ENCODE measurements at regions not wholly inside any gene's neighbourhood (a gene's known extent, or its start where the extent isn't known, plus 50 kb on each side); places are given as distances from the start of the nearest gene placed in this dataset.

GRCh38 chr6:135633573-135633972 is 136.0 kb upstream of the AHI1 start:
- no peak for DNase-seq (ENCODE audit: low read depth)
- no peak overlapping the region for H3K4me3 ChIP-seq (ENCODE audit: low read depth, low read length)
- no peak for TF ChIP-seq CTCF (IDR thresholded peaks at IDR 0.05; ENCODE audit: insufficient read depth, low read length)

- TF ChIP-seq CTCF (IDR thresholded peaks at IDR 0.05; ENCODE audit: insufficient read depth, low read length) = no peak
- peak; percentile 16 for DNase-seq (ENCODE audit: low read depth)
- no peak overlapping the region for H3K4me3 ChIP-seq (ENCODE audit: low read depth, low read length)
Observed at GRCh38 chr6:135637701-135638100, 140.2 kb upstream of the AHI1 start.

- no peak overlapping the region for H3K4me3 ChIP-seq (ENCODE audit: low read depth, low read length)
- TF ChIP-seq CTCF (IDR thresholded peaks at IDR 0.05; ENCODE audit: insufficient read depth, low read length) = no peak
- no peak for DNase-seq (ENCODE audit: low read depth)
Observed at GRCh38 chr6:135638108-135638507, 140.6 kb upstream of the AHI1 start.

- H3K4me3 ChIP-seq (ENCODE audit: low read depth, low read length) = no peak overlapping the region
- no peak for DNase-seq (ENCODE audit: low read depth)
- no peak for TF ChIP-seq CTCF (IDR thresholded peaks at IDR 0.05; ENCODE audit: insufficient read depth, low read length)
Observed at GRCh38 chr6:135640048-135640447, 142.5 kb upstream of the AHI1 start.

- peak; percentile 37 for DNase-seq (ENCODE audit: low read depth)
- no peak for TF ChIP-seq CTCF (IDR thresholded peaks at IDR 0.05; ENCODE audit: insufficient read depth, low read length)
- no peak overlapping the region for H3K4me3 ChIP-seq (ENCODE audit: low read depth, low read length)
Observed at GRCh38 chr6:135640449-135641111, 143.0 kb upstream of the AHI1 start.

GRCh38 chr6:135642912-135643311 is 145.4 kb upstream of the AHI1 start:
- TF ChIP-seq CTCF (IDR thresholded peaks at IDR 0.05; ENCODE audit: insufficient read depth, low read length) = no peak
- H3K4me3 ChIP-seq (ENCODE audit: low read depth, low read length) = no peak overlapping the region
- no peak for DNase-seq (ENCODE audit: low read depth)

- DNase-seq (ENCODE audit: low read depth) = no peak
Observed at GRCh38 chr6:135644394-135644793, 146.9 kb upstream of the AHI1 start.

More at GRCh38 chr6:135644394-135644793, 146.9 kb upstream of the AHI1 start:
- no peak for TF ChIP-seq CTCF (IDR thresholded peaks at IDR 0.05; ENCODE audit: insufficient read depth, low read length)
- no peak overlapping the region for H3K4me3 ChIP-seq (ENCODE audit: low read depth, low read length)
